MM.1S (cell line): ENCODE measurements at regions not wholly inside any gene's neighbourhood (a gene's known extent, or its start where the extent isn't known, plus 50 kb on each side); places are given as distances from the start of the nearest gene placed in this dataset.

Experiments used
- CTCF ChIP-seq: fragments of 300-600 bp; sonication (generic); IDR thresholded peaks from 2 replicates; pipeline ENCODE4 v1.5.1; 2016; ENCODE audit warnings: antibody characterized with exemption, low read length, mixed read lengths
- EZH2 ChIP-seq: fragments of 300-600 bp; sonication (generic); optimal IDR thresholded peaks from 2 replicates; pipeline ENCODE3; 2017; ENCODE audit warnings: low read depth, mild to moderate bottlenecking, antibody characterized with exemption, low read length, mixed read lengths
- EZH2phosphoT487 ChIP-seq: fragments of 300-600 bp; sonication (generic); IDR thresholded peaks from 2 replicates; pipeline ENCODE4 v1.6.1; 2018; ENCODE audit warnings: antibody characterized with exemption, low read length

- TF ChIP-seq CTCF (no peak), EZH2 (no peak), EZH2phosphoT487 (no peak)
Observed at GRCh38 chr1:230494514-230494913, 68.4 kb upstream of the PGBD5 start.
